Esophagus squamous epithelium (tissue), 5 donors: ENCODE measurements at regions not wholly inside any gene's neighbourhood (a gene's known extent, or its start where the extent isn't known, plus 50 kb on each side); places are given as distances from the start of the nearest gene placed in this dataset.

ENCODE experiments used
- DNase-seq: peaks from one replicate; lab custom pipeline; 2025; lab: John Stamatoyannopoulos, UW
- H3K27ac ChIP-seq, 4 donors: fragments of 200-600 bp; sonication (generic); one replicate each; pipeline ENCODE4 v1.5.1; 2016 to 2019; ENCODE audit warnings: mild to moderate bottlenecking in 1 of 4
- H3K27me3 ChIP-seq, 4 donors: fragments of 200-600 bp; sonication (generic); 1 replicate in 3 of 4; 2 replicates in 1 of 4; pipeline versions ENCODE4 v1.5.1 to v1.6.0; 2017 to 2021; ENCODE audit warnings: antibody characterized with exemption in 1 of 4
- H3K36me3 ChIP-seq, 3 donors: fragments of 200-600 bp; sonication (generic); one replicate each; pipeline ENCODE4 v1.5.1; 2016 to 2019
- H3K4me1 ChIP-seq, 3 donors: fragments of 200-600 bp; sonication (generic); one replicate each; pipeline ENCODE4 v1.5.1; 2017 to 2019
- H3K4me3 ChIP-seq, 4 donors: fragments of 200-600 bp; sonication (generic); 1 replicate in 3 of 4; 2 replicates in 1 of 4; pipeline ENCODE4 v1.5.1; 2016 to 2019; ENCODE audit warnings: mild to moderate bottlenecking in 2 of 4, moderate library complexity in 1 of 4
- H3K9me3 ChIP-seq, 3 donors: fragments of 200-600 bp; sonication (generic); one replicate each; pipeline ENCODE4 v1.5.1; 2016 to 2019
- CTCF ChIP-seq, 6 experiments: fragments of 450-650 bp in 4 of 6; fragments of 200-600 bp in 2 of 6; sonication (generic) in 2 of 6; IDR thresholded peaks; one replicate each; pipeline ENCODE4 v1.5.1; 2016 to 2019; ENCODE audit warnings: antibody characterized with exemption in 6 of 6, mild to moderate bottlenecking in 4 of 6, moderate library complexity in 4 of 6
- POLR2A ChIP-seq, 4 donors: fragments of 450-650 bp; IDR thresholded peaks; one replicate each; pipeline ENCODE4 v1.6.1; 2017; ENCODE audit warnings: antibody characterized with exemption in 4 of 4, mild to moderate bottlenecking in 4 of 4, moderate library complexity in 3 of 4
- WGBS, 2 donors: methylation state at CpG; one replicate each; pipeline ENCODE4 v1.1.5; 2018; 5-methylcytosine and 5-hydroxymethylcytosine counted together
- intact Hi-C: fragments of 100-400 bp; cut with DNase I; formaldehyde crosslinking; loops from one replicate; pipeline ENCODE4 v1.15.0; 2022
- donor health status: DM: yes; HTN: yes; CAD: no.

DNA sequence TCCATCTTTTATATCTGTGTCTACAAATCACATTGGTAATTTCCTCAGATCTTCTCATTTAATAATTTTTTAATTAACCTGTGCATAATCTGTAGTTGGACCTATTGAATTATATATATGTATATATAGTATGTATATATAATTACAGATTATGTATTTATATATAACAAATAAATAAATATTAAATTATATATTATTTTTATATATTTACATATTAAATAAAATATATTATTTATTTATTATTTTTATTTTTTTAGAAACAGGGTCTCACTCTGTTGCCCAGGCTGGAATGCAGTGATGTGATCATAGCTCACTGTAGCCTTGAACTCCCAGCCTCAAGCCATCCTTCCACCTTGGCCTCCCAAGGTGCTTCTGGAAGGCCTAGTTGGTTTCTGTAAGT lies 197.9 kb downstream of the FGF9 start:
- intact Hi-C loops = no loop called here
- H3K4me3 ChIP-seq = no peak overlapping the region
- H3K9me3 ChIP-seq = no peaks in the 10 kb centered on the region
- H3K27ac ChIP-seq = no peak overlapping the region
- TF ChIP-seq POLR2A (IDR thresholded peaks at IDR 0.05) (no peak), CTCF (IDR thresholded peaks at IDR 0.05) (no peak)
- no peaks in the 10 kb centered on the region for H3K36me3 ChIP-seq
- no peak for DNase-seq
- H3K27me3 ChIP-seq = no peaks in the 10 kb centered on the region
- peaks cover 0 to 5% (median 0%) of the 10 kb centered on the region in 3 donors for H3K4me1 ChIP-seq

GRCh38 chr13:21871382-21871781 lies 200.5 kb downstream of the FGF9 start:
- Histone ChIP-seq H3K4me1 (peaks cover 0 to 5% (median 0%) of the 10 kb centered on the region in 3 donors), H3K9me3 (no peaks in the 10 kb centered on the region), H3K27me3 (no peaks in the 10 kb centered on the region), H3K4me3 (no peak overlapping the region), H3K36me3 (no peaks in the 10 kb centered on the region), H3K27ac (no peak overlapping the region)
- TF ChIP-seq POLR2A (IDR thresholded peaks at IDR 0.05) (no peak), CTCF (IDR thresholded peaks at IDR 0.05) (no peak)
- no peak for DNase-seq
- intact Hi-C loops = no loop called here
- 57 to 65% methylated on average over 7 of the region's 7 CpGs for WGBS, 2 donors

GRCh38 chr13:21871919-21872318 lies 201.0 kb downstream of the FGF9 start:
- Histone ChIP-seq H3K4me3 (no peak overlapping the region), H3K27me3 (no peaks in the 10 kb centered on the region), H3K4me1 (peaks cover 0 to 5% (median 0%) of the 10 kb centered on the region in 3 donors), H3K27ac (no peak overlapping the region), H3K36me3 (no peaks in the 10 kb centered on the region), H3K9me3 (no peaks in the 10 kb centered on the region)
- TF ChIP-seq CTCF (IDR thresholded peaks at IDR 0.05) = no peak
- TF ChIP-seq POLR2A (IDR thresholded peaks at IDR 0.05) = no peak
- intact Hi-C loops = no loop called here
- WGBS, 2 donors = 61 to 70% methylated on average over 5 of the region's 5 CpGs
- no peak for DNase-seq

DNA sequence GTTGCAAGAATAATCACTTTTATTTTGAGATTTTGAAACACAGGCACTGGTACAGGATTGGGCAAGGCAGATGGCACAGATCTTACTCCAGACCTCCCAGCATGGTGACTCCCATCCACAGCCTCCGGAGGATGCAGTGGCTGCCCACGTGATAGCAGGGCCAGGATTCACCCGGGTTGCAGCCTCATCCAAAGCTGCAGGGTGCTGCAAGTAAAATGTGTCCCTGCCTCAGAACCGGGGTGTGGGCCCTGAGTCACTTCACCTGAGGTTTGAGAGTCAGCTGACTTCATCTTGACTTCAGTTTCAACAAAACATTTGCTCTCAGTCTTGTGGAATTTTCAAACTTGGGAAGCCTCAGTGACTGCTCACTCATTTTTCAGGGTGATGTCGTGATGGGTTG lies 201.9 kb downstream of the FGF9 start:
- no peaks in the 10 kb centered on the region for H3K27me3 ChIP-seq
- H3K36me3 ChIP-seq = no peaks in the 10 kb centered on the region
- intact Hi-C loops = no loop called here
- no peaks in the 10 kb centered on the region for H3K9me3 ChIP-seq
- H3K27ac ChIP-seq = peak overlapping the region in 2 of 4 donors; percentile 13 to 57
- no peak for TF ChIP-seq POLR2A (IDR thresholded peaks at IDR 0.05)
- TF ChIP-seq CTCF (IDR thresholded peaks at IDR 0.05) = no peak
- WGBS, 2 donors = 47 to 63% methylated on average over 3 to 5 of the region's 5 CpGs
- peaks cover 0 to 5% (median 0%) of the 10 kb centered on the region in 3 donors for H3K4me1 ChIP-seq
- no peak for DNase-seq
- H3K4me3 ChIP-seq = no peak overlapping the region

- TF ChIP-seq POLR2A (IDR thresholded peaks at IDR 0.05) (no peak), CTCF (IDR thresholded peaks at IDR 0.05) (no peak)
- WGBS, 2 donors = 65 to 73% methylated on average over 9 of the region's 9 CpGs
Measured at GRCh38 chr13:21875116-21875515, 204.2 kb downstream of the FGF9 start.

More at GRCh38 chr13:21875116-21875515, 204.2 kb downstream of the FGF9 start:
- peaks cover 0 to 5% (median 0%) of the 10 kb centered on the region in 3 donors for H3K4me1 ChIP-seq
- no peaks in the 10 kb centered on the region for H3K36me3 ChIP-seq
- no peak overlapping the region for H3K27ac ChIP-seq
- no peaks in the 10 kb centered on the region for H3K9me3 ChIP-seq
- no peaks in the 10 kb centered on the region for H3K27me3 ChIP-seq
- DNase-seq = no peak
- H3K4me3 ChIP-seq = no peak overlapping the region
- intact Hi-C loops = no loop called here
